Posterior vena cava (tissue), 2 donors: ENCODE measurements at regions not wholly inside any gene's neighbourhood (a gene's known extent, or its start where the extent isn't known, plus 50 kb on each side); places are given as distances from the start of the nearest gene placed in this dataset.
"Not testable (repeated sequence)": the region's sequence is repeated elsewhere in the genome, so short reads cannot be mapped to it uniquely, and the experiment has no call there.

Experiments
- DNase-seq: peaks from one replicate; pipeline ENCODE4 v3.0.0-alpha.2; 2020; ENCODE audit warnings: low spot score
- intact Hi-C, 2 donors: fragments of 100-400 bp; cut with DNase I; formaldehyde crosslinking; loops; one replicate each; pipeline versions ENCODE4 v1.14.1 to v1.14.2; 2022 to 2023
- donor health status: DM: yes; HTN: yes; CAD: no.
- donor health status: DM: yes; HTN: yes; CAD: no.

DNA sequence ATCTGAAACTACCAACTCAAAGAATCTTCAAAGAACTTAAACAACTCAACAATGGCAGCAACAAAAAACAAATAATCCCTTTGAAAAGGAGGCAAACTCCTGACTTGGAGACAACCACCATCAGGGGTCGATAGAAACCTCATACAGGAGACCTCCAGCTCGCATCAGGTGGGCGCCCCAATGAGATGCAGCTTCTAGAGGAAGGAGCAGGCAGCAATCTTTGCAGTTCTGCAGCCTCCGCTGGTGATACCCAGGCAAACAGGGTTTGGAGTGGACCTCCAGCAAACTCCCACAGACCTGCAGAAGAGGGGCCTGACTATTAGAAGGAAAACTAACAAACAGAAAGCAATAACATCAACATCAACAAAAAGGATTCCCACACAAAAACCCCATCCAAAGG, 93.2 kb downstream of the CYLC1 start:
- intact Hi-C loops = not testable (repeated sequence)
- peak; percentile 38 for DNase-seq

DNA sequence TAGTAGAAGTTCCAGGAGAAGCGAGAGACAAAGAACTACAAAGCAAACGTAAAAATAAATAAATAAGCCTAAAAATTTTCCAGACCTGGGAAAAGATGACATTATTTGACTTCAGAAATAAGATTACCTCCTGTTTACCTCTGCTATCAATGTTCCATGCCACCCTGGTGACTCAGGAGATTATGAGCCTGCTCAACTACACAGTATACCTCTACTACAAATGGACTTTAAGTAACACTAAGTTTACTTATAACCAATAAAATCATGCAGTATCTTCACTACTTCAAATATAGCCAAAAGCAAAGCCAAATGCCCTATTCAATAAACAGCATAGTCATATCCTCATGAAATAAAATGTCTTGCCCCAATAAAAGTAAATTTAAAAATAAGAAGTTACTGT, 105.4 kb downstream of the CYLC1 start:
- intact Hi-C loops = no loop called here
- DNase-seq = no peak

DNA sequence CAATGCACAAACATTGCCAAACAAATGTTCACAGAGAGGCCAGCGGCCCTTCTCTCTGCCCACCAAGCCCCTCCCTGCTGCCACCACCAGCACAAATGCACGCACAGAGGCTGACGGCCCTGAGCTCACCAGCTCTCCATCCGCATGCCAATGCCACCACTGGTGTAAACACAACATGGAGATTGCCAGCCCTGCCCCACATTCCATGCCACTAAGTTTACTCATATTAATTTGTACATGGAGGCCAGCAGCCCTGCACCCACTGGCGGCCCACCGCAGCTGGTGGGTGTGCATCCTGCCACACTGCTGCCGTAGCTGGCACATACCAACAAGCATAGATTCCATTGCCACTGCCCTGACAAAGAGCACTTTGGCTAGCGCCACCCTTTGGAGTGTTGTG, 124.0 kb downstream of the CYLC1 start:
- DNase-seq = peak; percentile 67

DNA sequence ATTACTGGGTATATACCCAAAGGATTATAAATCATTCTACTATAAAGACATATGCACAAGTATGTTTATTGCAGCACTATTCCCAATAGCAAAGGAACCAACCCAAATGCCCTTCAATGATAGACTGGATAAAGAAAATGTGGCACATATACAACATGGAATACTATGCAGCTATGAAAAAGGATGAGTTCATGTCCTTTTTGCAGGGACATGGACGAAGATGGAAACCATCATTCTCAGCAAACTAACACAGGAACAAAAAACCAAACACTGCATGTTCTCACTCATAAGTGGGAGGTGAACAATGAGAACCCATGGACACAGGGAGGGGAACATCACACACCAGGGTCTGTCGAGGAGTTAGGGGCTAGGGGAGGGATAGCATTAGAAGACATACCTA, 129.2 kb downstream of the CYLC1 start:
- DNase-seq, intact Hi-C loops: not testable (repeated sequence)

More for the DNA sequence above, 124.0 kb downstream of the CYLC1 start:
- intact Hi-C loops = no loop called here

DNA sequence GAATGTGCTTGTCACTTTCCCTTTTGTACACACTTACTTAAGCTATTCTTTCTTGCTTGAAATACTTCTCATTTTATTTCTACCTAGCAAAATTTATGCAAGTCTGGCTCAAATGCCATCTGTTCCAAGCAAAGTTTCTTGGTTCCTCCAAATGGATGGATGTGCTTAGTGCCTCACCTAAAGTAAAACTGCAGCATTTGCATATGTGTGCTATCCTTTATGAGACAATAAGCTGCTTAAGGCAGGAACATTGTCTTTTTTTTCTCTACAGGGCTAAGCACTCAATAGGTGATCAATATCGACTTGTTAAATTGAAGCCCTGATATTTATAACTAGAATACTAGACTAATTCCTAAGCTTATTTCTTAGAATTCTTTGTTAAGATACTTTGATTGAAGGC, 136.8 kb downstream of the CYLC1 start:
- intact Hi-C loops = no loop called here
- no peak for DNase-seq
